PFSK-1 (cell line): ENCODE measurements at regions not wholly inside any gene's neighbourhood (a gene's known extent, or its start where the extent isn't known, plus 50 kb on each side); places are given as distances from the start of the nearest gene placed in this dataset.

Source experiments
- POLR2AphosphoS5 ChIP-seq: IDR thresholded peaks from 2 replicates; pipeline ENCODE4 v1.6.1; 2012; ENCODE audit warnings: low read depth, mild to moderate bottlenecking, control low read depth, low read length, moderate library complexity
- SIN3A ChIP-seq: IDR thresholded peaks from 2 replicates; pipeline ENCODE4 v1.6.1; 2012; ENCODE audit warnings: mild to moderate bottlenecking, low read length, moderate library complexity, borderline replicate concordance; ENCODE audit not compliant: insufficient read depth
- TAF1 ChIP-seq: IDR thresholded peaks from 2 replicates; pipeline ENCODE4 v1.6.1; 2012; ENCODE audit warnings: low read length, control low read depth, borderline replicate concordance; ENCODE audit not compliant: insufficient read depth

- no peak for TF ChIP-seq SIN3A
- no peak for TF ChIP-seq POLR2AphosphoS5
- TF ChIP-seq TAF1 = no peak
Observed at GRCh38 chr12:108052260-108052659, 76.8 kb upstream of the WSCD2 start.
